ENCODE measurements at regions not wholly inside any gene's neighbourhood (a gene's known extent, or its start where the extent isn't known, plus 50 kb on each side); places are given as distances from the start of the nearest gene placed in this dataset.

GRCh38 chr10:28408237-28408777 is 105.4 kb upstream of the MPP7 start:
- TF ChIP-seq POLR2A (IDR thresholded peaks at IDR 0.05; ENCODE audit: low read length) = no peak
- no peak for TF ChIP-seq GATA1 (IDR thresholded peaks at IDR 0.05; ENCODE audit: low read depth, low read length)
- DNase-seq = no peak

- peak in 1 of 2 experiments; percentile 7 for DNase-seq
- no peak for TF ChIP-seq GATA1 (IDR thresholded peaks at IDR 0.05; ENCODE audit: low read depth, low read length)
- TF ChIP-seq POLR2A (IDR thresholded peaks at IDR 0.05; ENCODE audit: low read length) = no peak
Measured at GRCh38 chr10:28410420-28411135, 107.7 kb upstream of the MPP7 start.

DNA sequence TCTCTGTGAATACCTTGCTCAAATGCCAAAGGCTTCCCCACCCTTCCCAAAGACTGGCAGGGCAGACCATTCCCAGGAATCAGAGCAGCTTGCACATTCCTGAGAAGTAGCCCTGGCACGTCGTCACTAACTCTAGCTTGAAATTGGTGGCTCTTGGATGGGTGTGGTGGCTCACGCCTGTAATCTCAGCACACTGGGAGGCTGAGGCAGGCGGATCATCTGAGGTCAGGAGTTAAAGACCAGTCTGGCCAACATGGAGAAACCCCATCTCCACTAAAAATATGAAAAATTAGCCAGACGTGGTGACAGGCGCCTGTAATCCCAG is 108.2 kb upstream of the MPP7 start:
- TF ChIP-seq GATA1 (IDR thresholded peaks at IDR 0.05; ENCODE audit: low read depth, low read length) (no peak), POLR2A (IDR thresholded peaks at IDR 0.05; ENCODE audit: low read length) (no peak)
- no peak for DNase-seq

GRCh38 chr10:28411648-28412047 is 108.8 kb upstream of the MPP7 start:
- peak; percentile 10 to 65 for DNase-seq
- TF ChIP-seq POLR2A (IDR thresholded peaks at IDR 0.05; ENCODE audit: low read length) (no peak), GATA1 (IDR thresholded peaks at IDR 0.05; ENCODE audit: low read depth, low read length) (no peak)

- TF ChIP-seq GATA1 (IDR thresholded peaks at IDR 0.05; ENCODE audit: low read depth, low read length) = no peak
- no peak for TF ChIP-seq POLR2A (IDR thresholded peaks at IDR 0.05; ENCODE audit: low read length)
- DNase-seq = no peak
Measured at GRCh38 chr10:28418069-28418468, 114.8 kb upstream of the WAC start.

DNA sequence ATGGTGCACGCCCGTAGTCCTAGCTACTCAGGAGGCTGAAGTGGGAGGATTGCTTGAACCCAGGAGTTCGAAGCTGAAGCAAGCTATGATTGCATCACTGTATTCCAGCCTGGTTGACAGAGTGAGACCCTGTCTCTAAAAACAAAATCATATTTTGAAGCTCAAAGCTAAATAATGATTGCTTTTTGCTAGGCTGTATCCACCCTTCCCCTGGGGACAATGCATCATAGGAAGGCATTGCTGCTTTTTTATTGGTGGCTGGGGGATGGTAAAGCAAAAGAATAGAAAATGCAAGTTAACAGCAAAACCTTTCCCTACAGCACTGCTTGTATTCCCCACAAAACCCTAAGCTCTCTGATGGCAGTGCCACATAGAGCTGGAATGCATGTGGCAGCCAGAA is 107.5 kb upstream of the WAC start:
- TF ChIP-seq POLR2A (IDR thresholded peaks at IDR 0.05; ENCODE audit: low read length) (no peak), GATA1 (IDR thresholded peaks at IDR 0.05; ENCODE audit: low read depth, low read length) (no peak)
- DNase-seq = no peak

DNA sequence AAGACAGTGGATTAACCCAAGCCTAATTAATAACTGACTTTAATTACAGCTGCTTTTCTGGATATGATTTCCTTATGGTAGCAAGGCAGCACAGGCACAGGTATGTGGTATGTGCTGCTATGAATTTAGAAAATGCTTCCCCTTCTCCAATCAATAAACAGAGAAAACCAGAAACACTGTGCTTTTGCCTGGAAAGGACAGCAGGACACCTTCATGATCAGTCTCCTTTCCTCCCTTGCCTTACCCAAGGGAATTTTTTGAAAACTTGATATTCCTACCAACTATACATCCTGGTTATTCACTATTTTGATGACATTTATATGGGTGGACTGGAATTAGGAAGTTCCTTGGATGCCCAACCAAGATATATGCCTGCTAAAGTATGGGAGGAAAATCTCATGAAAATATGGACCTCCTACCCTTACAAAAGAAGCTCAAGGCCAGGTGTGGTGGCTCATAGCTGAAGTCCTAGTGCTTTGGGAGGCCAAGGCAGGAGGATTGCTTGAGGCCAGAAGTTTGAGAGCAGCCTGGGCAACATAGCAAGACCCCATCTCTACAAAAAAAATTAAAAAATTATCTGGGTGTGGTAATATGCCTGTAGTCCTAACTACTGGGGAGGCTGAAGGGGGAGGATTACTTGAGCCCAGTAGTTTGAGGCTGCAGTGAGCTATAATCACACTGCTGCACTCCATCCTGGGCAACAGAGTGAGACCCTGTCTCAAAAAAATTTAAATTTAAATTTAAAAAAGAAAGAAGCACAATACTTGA is 106.3 kb upstream of the WAC start:
- no peak for DNase-seq
- TF ChIP-seq GATA1 (IDR thresholded peaks at IDR 0.05; ENCODE audit: low read depth, low read length) (no peak), POLR2A (IDR thresholded peaks at IDR 0.05; ENCODE audit: low read length) (no peak)

DNA sequence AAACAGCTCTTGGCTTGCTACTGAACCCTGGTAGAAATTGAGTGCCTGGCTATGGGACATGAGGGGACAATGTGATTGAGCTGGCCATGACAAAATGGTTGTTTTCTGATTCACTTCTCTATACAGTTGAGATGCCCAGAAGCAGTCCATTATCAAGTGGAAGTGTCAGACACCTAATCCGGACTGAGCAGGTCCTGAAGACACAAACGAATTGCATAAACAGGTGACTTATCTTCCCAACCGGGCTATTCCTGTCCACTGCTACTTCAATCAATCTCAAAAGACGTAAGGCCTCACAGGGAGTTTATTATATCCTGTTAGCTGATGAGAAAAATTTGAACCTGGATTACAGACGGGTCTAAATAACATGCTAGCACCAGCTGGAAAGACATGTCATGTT is 105.5 kb upstream of the WAC start:
- DNase-seq = no peak
- no peak for TF ChIP-seq POLR2A (IDR thresholded peaks at IDR 0.05; ENCODE audit: low read length)
- no peak for TF ChIP-seq GATA1 (IDR thresholded peaks at IDR 0.05; ENCODE audit: low read depth, low read length)

GRCh38 chr10:28429045-28429444 is 103.9 kb upstream of the WAC start:
- TF ChIP-seq GATA1 (IDR thresholded peaks at IDR 0.05; ENCODE audit: low read depth, low read length) (no peak), POLR2A (IDR thresholded peaks at IDR 0.05; ENCODE audit: low read length) (no peak)
- DNase-seq = no peak

DNA sequence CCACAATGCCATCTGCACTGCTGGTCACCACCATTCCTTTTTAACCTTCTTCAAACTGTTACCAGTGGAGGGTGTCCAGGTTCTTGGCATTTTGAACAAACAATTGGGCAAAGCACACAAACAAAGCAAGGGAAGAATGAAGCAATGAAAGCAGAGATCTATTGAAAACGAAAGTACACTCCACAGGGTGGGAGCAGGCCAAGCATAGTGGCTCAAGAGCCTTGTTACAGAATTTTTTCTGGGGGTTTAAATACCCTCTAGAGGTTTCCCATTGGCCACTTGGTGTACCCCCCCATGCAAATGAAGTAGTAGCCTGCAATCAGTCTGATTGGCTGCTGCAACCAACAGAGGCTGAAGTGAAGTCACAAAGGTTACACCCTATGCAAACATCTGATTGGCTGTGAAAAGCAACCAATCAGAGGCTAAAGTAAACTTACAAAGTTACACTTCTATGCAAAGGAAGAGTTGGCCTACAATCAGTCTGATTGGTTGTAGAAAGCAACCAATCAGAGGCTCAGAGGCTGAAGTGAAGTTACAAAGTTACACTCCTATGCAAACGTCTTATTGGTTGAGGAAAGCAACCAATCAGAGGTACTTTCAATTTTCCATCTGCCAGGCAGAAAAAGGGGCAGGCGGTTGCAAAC is 103.2 kb upstream of the WAC start:
- TF ChIP-seq GATA1 (IDR thresholded peaks at IDR 0.05; ENCODE audit: low read depth, low read length) (no peak), POLR2A (IDR thresholded peaks at IDR 0.05; ENCODE audit: low read length) (no peak)
- DNase-seq = peak; percentile 10 to 15

DNA sequence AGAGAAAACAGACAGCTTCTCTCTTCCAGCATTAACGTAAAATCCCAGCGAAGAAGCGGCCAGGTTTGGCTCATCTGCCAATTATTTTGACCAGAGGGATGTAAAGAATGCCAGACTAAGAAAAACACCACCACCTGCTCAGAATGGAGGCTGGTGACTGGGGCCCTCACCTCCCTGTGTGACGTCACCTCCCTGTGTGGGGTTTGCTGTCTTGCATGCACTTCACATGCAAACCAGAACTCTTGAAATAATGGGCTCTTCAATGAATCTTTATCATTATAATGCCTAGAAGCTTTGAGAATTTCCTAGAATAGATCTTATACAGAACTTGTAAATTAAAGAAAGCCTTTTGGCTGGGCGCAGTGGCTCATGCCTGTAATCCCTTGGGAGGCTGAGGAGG is 101.8 kb upstream of the WAC start:
- TF ChIP-seq GATA1 (IDR thresholded peaks at IDR 0.05; ENCODE audit: low read depth, low read length) = no peak
- no peak for TF ChIP-seq POLR2A (IDR thresholded peaks at IDR 0.05; ENCODE audit: low read length)

DNA sequence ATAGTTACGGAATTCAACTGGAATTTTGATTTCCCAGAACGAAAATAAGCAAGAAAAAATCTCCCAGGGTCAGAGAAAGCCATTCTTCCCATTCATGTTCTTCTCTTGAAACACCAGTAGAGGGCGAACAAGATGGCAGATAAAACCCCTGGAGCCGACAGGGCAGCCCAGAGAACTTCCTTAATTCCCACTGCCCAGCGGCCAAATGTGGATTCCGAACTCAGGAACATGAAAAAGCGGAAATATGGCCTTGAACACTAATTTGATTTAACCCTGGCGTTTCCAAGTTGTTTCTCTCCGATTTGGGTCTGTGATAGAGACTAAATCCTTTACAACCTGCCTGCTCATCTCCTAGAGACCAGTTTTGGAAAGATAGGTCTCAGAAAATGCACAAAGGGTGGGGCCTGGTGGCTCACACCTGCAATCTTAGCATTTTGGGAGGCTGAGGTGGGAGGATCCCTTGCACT is 100.7 kb upstream of the WAC start:
- DNase-seq = peak; percentile 49 to 57
- no peak for TF ChIP-seq POLR2A (IDR thresholded peaks at IDR 0.05; ENCODE audit: low read length)
- no peak for TF ChIP-seq GATA1 (IDR thresholded peaks at IDR 0.05; ENCODE audit: low read depth, low read length)

More for the DNA sequence above, 101.8 kb upstream of the WAC start:
- no peak for DNase-seq

DNA sequence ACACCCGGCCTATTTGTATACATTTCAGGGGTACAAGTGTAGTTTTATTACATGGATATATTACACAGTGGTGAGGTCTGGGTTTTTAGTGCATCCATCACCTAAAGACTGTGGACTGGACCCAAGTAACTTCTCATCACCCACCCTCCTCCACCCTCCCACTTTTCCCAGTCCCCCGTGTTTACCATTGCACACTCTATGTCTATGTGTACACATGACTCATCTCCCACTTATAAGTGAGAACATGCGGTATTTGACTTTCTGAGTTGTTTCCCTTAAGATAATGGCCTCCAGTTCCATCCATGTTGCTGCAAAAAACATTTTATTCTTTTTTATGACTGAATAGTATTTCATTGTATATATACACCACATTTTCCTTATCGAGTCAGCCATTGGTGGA is 98.9 kb upstream of the WAC start:
- TF ChIP-seq GATA1 (IDR thresholded peaks at IDR 0.05; ENCODE audit: low read depth, low read length) = no peak
- no peak for TF ChIP-seq POLR2A (IDR thresholded peaks at IDR 0.05; ENCODE audit: low read length)
- no peak for DNase-seq

GRCh38 chr10:28442403-28442802 is 90.5 kb upstream of the WAC start:
- DNase-seq = no peak
- TF ChIP-seq GATA1 (IDR thresholded peaks at IDR 0.05; ENCODE audit: low read depth, low read length) (no peak), POLR2A (IDR thresholded peaks at IDR 0.05; ENCODE audit: low read length) (no peak)

All from erythroblast (primary cell).